K562 (cell line): ENCODE measurements at regions not wholly inside any gene's neighbourhood (a gene's known extent, or its start where the extent isn't known, plus 50 kb on each side); places are given as distances from the start of the nearest gene placed in this dataset.
A peak's percentile ranks its signal among the peaks of the same experiment; 100 is the strongest.

Experiments
- DMBX1 ChIP-seq: fragments of 250-450 bp; sonication (Bioruptor Pico); IDR thresholded peaks from 2 replicates; pipeline ENCODE4 v1.8.0; 2022; ENCODE audit warnings: inconsistent platforms, mild to moderate bottlenecking, moderate library complexity, borderline replicate concordance
- ESRRA ChIP-seq: fragments of 450-650 bp; IDR thresholded peaks from 2 replicates; pipeline ENCODE4 v1.6.1; 2014; ENCODE audit warnings: low read depth, mild to moderate bottlenecking, moderate library complexity, borderline replicate concordance
- LEF1 ChIP-seq: fragments of 450-650 bp; IDR thresholded peaks from 2 replicates; pipeline ENCODE4 v1.6.1; 2016; ENCODE audit warnings: mild to moderate bottlenecking
- MAFK ChIP-seq: IDR thresholded peaks from 2 replicates; pipeline ENCODE4 v1.6.1; 2011; ENCODE audit warnings: low read length, improper control_type of control experiment
- STAT5B ChIP-seq: fragments of 250-450 bp; sonication (Bioruptor Pico); IDR thresholded peaks from 2 replicates; pipeline ENCODE4 v1.8.0; 2021; ENCODE audit warnings: mild to moderate bottlenecking, inconsistent platforms
- ZBTB17 ChIP-seq: fragments of 450-650 bp; formaldehyde crosslinking; IDR thresholded peaks from 2 replicates; pipeline ENCODE4 v1.4.0; 2020; ENCODE audit warnings: mild to moderate bottlenecking
- TF ChIP-seq, protein P1 (sequence below): sonication (generic); formaldehyde crosslinking; IDR thresholded peaks from 2 replicates; pipeline ENCODE4 v1.8.1; 2023; ENCODE audit warnings: missing genetic modification reagents, mild to moderate bottlenecking, borderline replicate concordance
- TF ChIP-seq, protein P2 (sequence below), 3 experiments: fragments of 200-800 bp in 1 of 3; sonication (Bioruptor generic) in 1 of 3; sonication (generic) in 1 of 3; formaldehyde crosslinking in 1 of 3; IDR thresholded peaks; 2 replicates each; pipeline versions ENCODE4 v1.6.1 to v1.8.0; 2016 to 2022; ENCODE audit warnings: mild to moderate bottlenecking in 2 of 3, missing compliant biosample characterization in 2 of 3, missing genetic modification characterization in 2 of 3, missing genetic modification reagents in 1 of 3
- TF ChIP-seq, protein P3 (sequence below): sonication (generic); IDR thresholded peaks from 2 replicates; pipeline ENCODE4 v1.6.1; 2016

DNA sequence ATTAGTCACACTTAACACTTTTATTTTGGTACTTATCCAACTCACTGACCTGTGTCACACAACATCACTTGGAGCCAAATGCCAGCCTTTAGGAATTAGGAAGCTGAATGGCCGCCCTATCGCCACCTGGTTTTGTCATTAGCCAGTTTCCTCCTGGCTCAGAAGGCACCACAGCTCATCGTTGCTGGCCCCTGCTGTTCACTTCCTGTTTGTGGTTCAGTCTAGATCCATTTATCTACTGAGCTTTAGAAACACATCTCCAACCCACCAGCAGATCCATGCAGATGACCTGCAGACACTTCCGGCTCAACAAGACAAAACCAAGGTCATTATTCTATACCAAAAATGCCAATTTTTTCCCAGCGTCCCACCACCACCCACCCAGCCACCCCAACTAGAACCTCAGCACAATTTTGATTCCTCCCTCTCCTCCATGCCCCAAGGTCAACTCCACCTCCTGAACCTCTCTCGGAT is 193.5 kb upstream of the NEBL start (continued):
- TF ChIP-seq, protein P1, sequence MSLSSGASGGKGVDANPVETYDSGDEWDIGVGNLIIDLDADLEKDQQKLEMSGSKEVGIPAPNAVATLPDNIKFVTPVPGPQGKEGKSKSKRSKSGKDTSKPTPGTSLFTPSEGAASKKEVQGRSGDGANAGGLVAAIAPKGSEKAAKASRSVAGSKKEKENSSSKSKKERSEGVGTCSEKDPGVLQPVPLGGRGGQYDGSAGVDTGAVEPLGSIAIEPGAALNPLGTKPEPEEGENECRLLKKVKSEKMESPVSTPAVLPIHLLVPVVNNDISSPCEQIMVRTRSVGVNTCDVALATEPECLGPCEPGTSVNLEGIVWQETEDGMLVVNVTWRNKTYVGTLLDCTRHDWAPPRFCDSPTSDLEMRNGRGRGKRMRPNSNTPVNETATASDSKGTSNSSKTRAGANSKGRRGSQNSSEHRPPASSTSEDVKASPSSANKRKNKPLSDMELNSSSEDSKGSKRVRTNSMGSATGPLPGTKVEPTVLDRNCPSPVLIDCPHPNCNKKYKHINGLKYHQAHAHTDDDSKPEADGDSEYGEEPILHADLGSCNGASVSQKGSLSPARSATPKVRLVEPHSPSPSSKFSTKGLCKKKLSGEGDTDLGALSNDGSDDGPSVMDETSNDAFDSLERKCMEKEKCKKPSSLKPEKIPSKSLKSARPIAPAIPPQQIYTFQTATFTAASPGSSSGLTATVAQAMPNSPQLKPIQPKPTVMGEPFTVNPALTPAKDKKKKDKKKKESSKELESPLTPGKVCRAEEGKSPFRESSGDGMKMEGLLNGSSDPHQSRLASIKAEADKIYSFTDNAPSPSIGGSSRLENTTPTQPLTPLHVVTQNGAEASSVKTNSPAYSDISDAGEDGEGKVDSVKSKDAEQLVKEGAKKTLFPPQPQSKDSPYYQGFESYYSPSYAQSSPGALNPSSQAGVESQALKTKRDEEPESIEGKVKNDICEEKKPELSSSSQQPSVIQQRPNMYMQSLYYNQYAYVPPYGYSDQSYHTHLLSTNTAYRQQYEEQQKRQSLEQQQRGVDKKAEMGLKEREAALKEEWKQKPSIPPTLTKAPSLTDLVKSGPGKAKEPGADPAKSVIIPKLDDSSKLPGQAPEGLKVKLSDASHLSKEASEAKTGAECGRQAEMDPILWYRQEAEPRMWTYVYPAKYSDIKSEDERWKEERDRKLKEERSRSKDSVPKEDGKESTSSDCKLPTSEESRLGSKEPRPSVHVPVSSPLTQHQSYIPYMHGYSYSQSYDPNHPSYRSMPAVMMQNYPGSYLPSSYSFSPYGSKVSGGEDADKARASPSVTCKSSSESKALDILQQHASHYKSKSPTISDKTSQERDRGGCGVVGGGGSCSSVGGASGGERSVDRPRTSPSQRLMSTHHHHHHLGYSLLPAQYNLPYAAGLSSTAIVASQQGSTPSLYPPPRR (CRISPR knock-in tag) = no peak
- TF ChIP-seq DMBX1 = peak; percentile 94
- TF ChIP-seq, protein P2, sequence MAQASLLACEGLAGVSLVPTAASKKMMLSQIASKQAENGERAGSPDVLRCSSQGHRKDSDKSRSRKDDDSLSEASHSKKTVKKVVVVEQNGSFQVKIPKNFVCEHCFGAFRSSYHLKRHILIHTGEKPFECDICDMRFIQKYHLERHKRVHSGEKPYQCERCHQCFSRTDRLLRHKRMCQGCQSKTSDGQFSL (CRISPR knock-in tag; IDR thresholded peaks at IDR 0.05) = no peak
- TF ChIP-seq, protein P2 (tag; IDR thresholded peaks at IDR 0.05) = no peak; a peak in 1 of 4 replicates
- peak; percentile 58; the same call in 1 of the 2 replicates for TF ChIP-seq ESRRA
- TF ChIP-seq, protein P3, sequence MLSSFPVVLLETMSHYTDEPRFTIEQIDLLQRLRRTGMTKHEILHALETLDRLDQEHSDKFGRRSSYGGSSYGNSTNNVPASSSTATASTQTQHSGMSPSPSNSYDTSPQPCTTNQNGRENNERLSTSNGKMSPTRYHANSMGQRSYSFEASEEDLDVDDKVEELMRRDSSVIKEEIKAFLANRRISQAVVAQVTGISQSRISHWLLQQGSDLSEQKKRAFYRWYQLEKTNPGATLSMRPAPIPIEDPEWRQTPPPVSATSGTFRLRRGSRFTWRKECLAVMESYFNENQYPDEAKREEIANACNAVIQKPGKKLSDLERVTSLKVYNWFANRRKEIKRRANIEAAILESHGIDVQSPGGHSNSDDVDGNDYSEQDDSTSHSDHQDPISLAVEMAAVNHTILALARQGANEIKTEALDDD = no peak
- no peak for TF ChIP-seq STAT5B (CRISPR knock-in tag)
- 0 out of 2 replicates have a peak, but pooled peaks have one; percentile 31 for TF ChIP-seq ZBTB17 (CRISPR knock-in tag)
- no peak for TF ChIP-seq LEF1
- no peak for TF ChIP-seq MAFK
